GM18508 (cell line): ENCODE measurements at regions not wholly inside any gene's neighbourhood (a gene's known extent, or its start where the extent isn't known, plus 50 kb on each side); places are given as distances from the start of the nearest gene placed in this dataset.

Experiments used
- ATAC-seq: cut with Tn5 transposase; IDR thresholded peaks from one replicate; pipeline ENCODE4 v1.9.1; 2021; ENCODE audit warnings: moderate number of reproducible peaks; ENCODE audit not compliant: insufficient read depth, unreplicated experiment

GRCh38 chr5:98656125-98656795 lies 117.2 kb upstream of the RGMB start:
- ATAC-seq = no peak

GRCh38 chr5:98656796-98657195 lies 116.7 kb upstream of the RGMB start:
- ATAC-seq = no peak

- no peak for ATAC-seq
These were observed 115.9 kb upstream of the RGMB start for GRCh38 chr5:98657559-98657958.

- no peak for ATAC-seq
These were observed 109.9 kb upstream of the RGMB start for GRCh38 chr5:98663521-98663920.

- ATAC-seq = no peak
These were observed 108.7 kb upstream of the RGMB start for GRCh38 chr5:98664736-98665135.

GRCh38 chr5:98679963-98680362 lies 93.5 kb upstream of the RGMB start:
- no peak for ATAC-seq

- no peak for ATAC-seq
These were observed 83.5 kb upstream of the RGMB start for GRCh38 chr5:98690002-98690401.

GRCh38 chr5:98694902-98695301 lies 78.6 kb upstream of the RGMB start:
- no peak for ATAC-seq

- no peak for ATAC-seq
These were observed 75.1 kb upstream of the RGMB start for GRCh38 chr5:98698359-98698758.

GRCh38 chr5:98700730-98701129 lies 72.7 kb upstream of the RGMB start:
- ATAC-seq = no peak

- no peak for ATAC-seq
These were observed 67.6 kb upstream of the RGMB start for GRCh38 chr5:98705841-98706240.

- ATAC-seq = no peak
These were observed 63.8 kb upstream of the RGMB start for GRCh38 chr5:98709681-98710080.

GRCh38 chr5:98713027-98713426 lies 60.4 kb upstream of the RGMB start:
- no peak for ATAC-seq

GRCh38 chr5:98713856-98714255 lies 59.6 kb upstream of the RGMB start:
- no peak for ATAC-seq

- ATAC-seq = no peak
These were observed 58.7 kb upstream of the RGMB start for GRCh38 chr5:98714710-98715288.

- no peak for ATAC-seq
These were observed 52.1 kb upstream of the RGMB start for GRCh38 chr5:98721231-98721928.

- no peak for ATAC-seq
These were observed 51.3 kb upstream of the RGMB start for GRCh38 chr5:98722188-98722587.

GRCh38 chr5:98723061-98723460 lies 50.4 kb upstream of the RGMB start:
- ATAC-seq = no peak
